ENCODE measurements at regions not wholly inside any gene's neighbourhood (a gene's known extent, or its start where the extent isn't known, plus 50 kb on each side); places are given as distances from the start of the nearest gene placed in this dataset.

DNA sequence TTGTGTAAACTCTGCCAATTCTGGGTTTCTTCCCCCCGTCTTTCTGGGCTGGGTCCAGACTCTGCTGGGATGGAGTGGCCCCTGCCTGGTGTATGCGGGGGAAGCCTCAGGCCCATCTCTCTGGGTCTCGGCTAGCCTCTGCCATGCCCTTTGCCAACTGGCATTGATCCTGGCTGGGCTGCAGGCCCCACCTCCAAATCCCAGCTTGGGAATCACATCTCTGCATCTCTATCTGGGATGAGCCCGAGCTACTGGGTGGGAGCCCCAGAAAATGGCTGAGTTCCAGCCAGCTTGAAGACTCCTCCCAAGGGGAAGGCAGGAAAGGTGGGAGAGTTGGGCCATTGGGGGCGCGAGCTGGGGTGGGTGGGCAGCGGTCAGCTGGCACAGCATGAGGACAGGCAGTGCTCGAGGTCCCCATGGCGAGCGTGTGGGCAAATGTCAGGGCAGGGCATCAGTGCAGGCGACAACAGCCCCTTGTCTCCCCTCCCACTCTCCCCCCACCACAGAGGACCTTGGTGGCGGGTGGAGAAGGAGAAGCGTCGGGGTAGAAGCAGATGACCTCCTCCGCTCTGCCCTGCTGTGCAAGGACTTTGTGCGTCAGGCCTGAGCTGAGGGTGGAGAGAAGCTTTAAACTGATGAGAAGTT is 139.4 kb downstream of the ASB1 start:
- no peak overlapping the region for H3K27ac ChIP-seq (ENCODE audit: low read length)
- H4K20me1 ChIP-seq (ENCODE audit: insufficient read depth, low read length): no peaks in the 10 kb centered on the region
- H3K4me3 ChIP-seq (ENCODE audit: low read length): no peak overlapping the region
- H3K4me1 ChIP-seq (ENCODE audit: low read length): no peaks in the 10 kb centered on the region
- no peak for TF ChIP-seq EZH2phosphoT487 (IDR thresholded peaks at IDR 0.05; ENCODE audit: low read depth)
- TF ChIP-seq, protein P1, sequence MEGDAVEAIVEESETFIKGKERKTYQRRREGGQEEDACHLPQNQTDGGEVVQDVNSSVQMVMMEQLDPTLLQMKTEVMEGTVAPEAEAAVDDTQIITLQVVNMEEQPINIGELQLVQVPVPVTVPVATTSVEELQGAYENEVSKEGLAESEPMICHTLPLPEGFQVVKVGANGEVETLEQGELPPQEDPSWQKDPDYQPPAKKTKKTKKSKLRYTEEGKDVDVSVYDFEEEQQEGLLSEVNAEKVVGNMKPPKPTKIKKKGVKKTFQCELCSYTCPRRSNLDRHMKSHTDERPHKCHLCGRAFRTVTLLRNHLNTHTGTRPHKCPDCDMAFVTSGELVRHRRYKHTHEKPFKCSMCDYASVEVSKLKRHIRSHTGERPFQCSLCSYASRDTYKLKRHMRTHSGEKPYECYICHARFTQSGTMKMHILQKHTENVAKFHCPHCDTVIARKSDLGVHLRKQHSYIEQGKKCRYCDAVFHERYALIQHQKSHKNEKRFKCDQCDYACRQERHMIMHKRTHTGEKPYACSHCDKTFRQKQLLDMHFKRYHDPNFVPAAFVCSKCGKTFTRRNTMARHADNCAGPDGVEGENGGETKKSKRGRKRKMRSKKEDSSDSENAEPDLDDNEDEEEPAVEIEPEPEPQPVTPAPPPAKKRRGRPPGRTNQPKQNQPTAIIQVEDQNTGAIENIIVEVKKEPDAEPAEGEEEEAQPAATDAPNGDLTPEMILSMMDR (IDR thresholded peaks at IDR 0.05; ENCODE audit: low read depth, low read length): no peak
- no peaks in the 10 kb centered on the region for H3K79me2 ChIP-seq (ENCODE audit: low read length)
- H3K27me3 ChIP-seq (ENCODE audit: low read depth, low read length): no peaks in the 10 kb centered on the region
- no peak overlapping the region for H2AFZ ChIP-seq (ENCODE audit: low read depth, low read length)
- no peaks in the 10 kb centered on the region for H3K36me3 ChIP-seq (replicated peaks; ENCODE audit: low read depth, low read length)
- no peak overlapping the region for H3K4me2 ChIP-seq (ENCODE audit: low read length)
- H3K9me3 ChIP-seq (ENCODE audit: insufficient read depth, low read length): no peaks in the 10 kb centered on the region
- H3K9ac ChIP-seq (ENCODE audit: low read length): no peak overlapping the region

DNA sequence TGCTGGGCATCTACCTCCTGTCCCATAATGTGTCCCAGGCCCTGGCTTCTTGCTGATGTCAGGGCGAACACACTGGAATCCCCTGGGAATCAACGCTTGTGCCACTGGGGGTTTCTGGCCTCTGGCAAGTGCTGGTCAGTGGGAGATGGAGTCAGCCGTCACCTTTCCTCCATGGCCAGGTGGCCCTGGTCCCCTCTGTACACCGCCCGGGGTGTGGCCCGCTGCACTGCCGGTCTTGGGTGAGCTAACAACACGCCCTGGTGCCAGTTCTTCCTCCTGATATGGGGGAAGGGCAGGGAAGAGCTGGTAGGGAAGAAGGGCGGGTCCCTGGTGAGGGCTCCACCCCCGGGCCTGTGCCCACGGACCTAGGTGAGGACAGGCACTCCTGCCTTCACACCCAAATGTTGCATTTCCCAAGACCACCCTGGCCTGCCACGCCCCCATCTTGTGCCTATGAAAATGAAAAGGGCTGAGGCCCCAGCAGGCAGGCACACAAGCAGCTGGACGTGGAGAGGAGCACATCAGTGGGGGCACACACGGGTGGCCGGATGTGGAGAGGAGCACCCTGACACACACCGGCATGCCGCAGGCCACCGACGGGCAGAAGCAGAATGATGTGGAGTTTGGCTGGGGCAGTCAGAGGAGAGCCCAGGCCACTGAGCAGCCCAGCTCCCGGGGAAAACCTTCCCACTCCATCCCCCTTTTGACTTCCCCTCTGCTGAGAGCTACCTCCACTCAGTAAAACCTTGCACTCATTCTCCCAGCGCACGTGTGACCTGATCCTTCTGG is 140.5 kb downstream of the ASB1 start:
- Histone ChIP-seq H3K27ac (ENCODE audit: low read length) (no peak overlapping the region), H3K4me1 (ENCODE audit: low read length) (no peaks in the 10 kb centered on the region), H3K9ac (ENCODE audit: low read length) (no peak overlapping the region), H3K36me3 (replicated peaks; ENCODE audit: low read depth, low read length) (no peaks in the 10 kb centered on the region), H3K4me2 (ENCODE audit: low read length) (no peak overlapping the region), H3K9me3 (ENCODE audit: insufficient read depth, low read length) (no peaks in the 10 kb centered on the region), H4K20me1 (ENCODE audit: insufficient read depth, low read length) (no peaks in the 10 kb centered on the region), H3K4me3 (ENCODE audit: low read length) (no peak overlapping the region), H3K27me3 (ENCODE audit: low read depth, low read length) (no peaks in the 10 kb centered on the region), H2AFZ (ENCODE audit: low read depth, low read length) (no peak overlapping the region), H3K79me2 (ENCODE audit: low read length) (no peaks in the 10 kb centered on the region)
- TF ChIP-seq, protein P1 (IDR thresholded peaks at IDR 0.05; ENCODE audit: low read depth, low read length): no peak
- TF ChIP-seq EZH2phosphoT487 (IDR thresholded peaks at IDR 0.05; ENCODE audit: low read depth): no peak

DNA sequence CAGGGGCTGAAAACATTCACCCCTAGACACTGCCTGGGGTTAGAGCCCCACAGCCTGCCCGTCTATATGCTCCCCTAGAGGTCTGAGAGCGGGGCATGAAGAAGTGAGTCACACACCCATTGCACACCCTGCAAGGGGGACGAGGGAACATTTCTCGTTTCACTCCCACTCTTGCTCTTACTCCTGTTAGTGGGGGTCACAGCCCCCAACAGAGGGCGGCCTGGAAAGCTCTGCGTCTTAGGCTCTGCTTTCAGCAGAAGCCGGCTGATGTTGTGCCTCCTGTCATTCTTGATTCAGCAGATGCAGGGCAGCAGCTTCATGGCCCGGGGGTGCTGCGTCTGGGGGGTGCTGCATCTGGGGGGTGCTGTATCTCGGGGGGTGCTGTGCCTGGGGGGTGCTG is 141.3 kb downstream of the ASB1 start:
- Histone ChIP-seq H3K4me3 (ENCODE audit: low read length) (no peak overlapping the region), H3K36me3 (replicated peaks; ENCODE audit: low read depth, low read length) (no peaks in the 10 kb centered on the region), H3K4me2 (ENCODE audit: low read length) (no peak overlapping the region), H3K9ac (ENCODE audit: low read length) (no peak overlapping the region), H3K9me3 (ENCODE audit: insufficient read depth, low read length) (no peaks in the 10 kb centered on the region), H4K20me1 (ENCODE audit: insufficient read depth, low read length) (no peaks in the 10 kb centered on the region), H3K27ac (ENCODE audit: low read length) (no peak overlapping the region), H3K27me3 (ENCODE audit: low read depth, low read length) (no peaks in the 10 kb centered on the region), H3K4me1 (ENCODE audit: low read length) (no peaks in the 10 kb centered on the region), H3K79me2 (ENCODE audit: low read length) (no peaks in the 10 kb centered on the region), H2AFZ (ENCODE audit: low read depth, low read length) (no peak overlapping the region)
- TF ChIP-seq, protein P1 (IDR thresholded peaks at IDR 0.05; ENCODE audit: low read depth, low read length): no peak
- no peak for TF ChIP-seq EZH2phosphoT487 (IDR thresholded peaks at IDR 0.05; ENCODE audit: low read depth)
